ENCODE measurements at regions not wholly inside any gene's neighbourhood (a gene's known extent, or its start where the extent isn't known, plus 50 kb on each side); places are given as distances from the start of the nearest gene placed in this dataset.
"Not testable (repeated sequence)": the region's sequence is repeated elsewhere in the genome, so short reads cannot be mapped to it uniquely, and the experiment has no call there.

DNA sequence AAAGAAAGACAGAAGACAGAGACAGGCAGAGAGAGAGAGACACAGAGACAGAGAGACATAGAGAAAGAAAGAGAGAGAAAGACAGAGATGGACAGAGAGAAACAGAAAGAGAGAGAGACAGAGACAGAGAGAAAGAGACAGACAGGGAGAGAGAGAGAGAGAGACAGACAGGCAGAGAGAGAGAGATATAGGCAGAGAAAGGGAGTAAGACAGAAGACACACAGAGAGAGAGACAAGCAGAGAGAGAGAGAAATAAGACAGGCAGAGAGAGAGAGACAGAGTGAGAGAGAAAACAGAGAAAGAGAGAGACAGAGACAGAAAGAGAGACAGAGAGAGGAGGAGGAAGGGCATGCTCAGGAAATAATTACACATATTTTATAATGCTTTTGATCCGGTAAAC lies 758.3 kb upstream of the DEFB115 start:
- H3K4me3 ChIP-seq, result peak overlapping the region; percentile 9
- no peak for DNase-seq (ENCODE audit: low read depth in 1 of 2, low spot score in 1 of 2)

DNA sequence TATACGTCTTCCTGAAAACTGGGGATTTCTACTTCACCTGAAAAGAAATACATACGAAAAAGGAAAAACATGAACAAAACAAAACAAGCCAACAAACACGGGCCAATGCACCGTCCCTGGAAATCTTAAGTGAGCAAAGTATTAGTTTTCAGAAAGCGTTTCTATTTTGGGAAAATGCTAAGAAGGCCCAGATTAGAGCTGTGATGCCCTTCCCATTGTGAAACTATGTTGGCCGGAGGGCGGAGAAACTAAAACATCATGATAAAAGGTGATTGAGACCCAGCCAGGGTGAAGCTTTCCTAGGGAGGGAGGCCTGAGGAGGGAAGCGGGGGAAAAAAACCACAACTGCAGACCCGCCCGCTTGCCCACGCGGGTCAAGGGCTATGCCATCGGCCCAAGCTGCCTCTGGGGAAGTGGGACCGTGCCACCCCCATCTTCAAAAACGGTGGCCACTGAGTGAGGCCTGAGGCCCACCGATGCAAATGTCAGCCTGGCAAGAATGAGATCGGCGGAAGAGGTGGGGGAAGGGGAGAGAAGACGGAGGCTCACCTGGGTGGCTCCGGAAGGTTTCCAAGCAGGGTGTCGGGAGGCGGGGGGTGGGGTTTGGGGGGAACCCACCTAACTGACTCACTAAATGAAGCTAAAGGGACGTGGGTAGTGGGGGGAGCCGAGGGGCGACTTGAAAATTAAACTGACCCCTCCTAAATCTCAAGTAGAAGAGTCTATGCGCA lies 757.6 kb upstream of the DEFB115 start:
- DNase-seq (ENCODE audit: low read depth in 1 of 2, low spot score in 1 of 2), result peak in 1 of 2 donors; percentile 35

More for the DNA sequence above, 758.3 kb upstream of the DEFB115 start:
- Histone ChIP-seq H3K36me3 (no peaks in the 10 kb centered on the region), H3K27me3 (no peaks in the 10 kb centered on the region), H3K27ac (peak overlapping the region; percentile 80), H3K9me3 (ENCODE audit: low read depth) (no peaks in the 10 kb centered on the region), H3K4me1 (ENCODE audit: low read depth) (peaks cover 10% of the 10 kb centered on the region)
- TF ChIP-seq, protein P1, sequence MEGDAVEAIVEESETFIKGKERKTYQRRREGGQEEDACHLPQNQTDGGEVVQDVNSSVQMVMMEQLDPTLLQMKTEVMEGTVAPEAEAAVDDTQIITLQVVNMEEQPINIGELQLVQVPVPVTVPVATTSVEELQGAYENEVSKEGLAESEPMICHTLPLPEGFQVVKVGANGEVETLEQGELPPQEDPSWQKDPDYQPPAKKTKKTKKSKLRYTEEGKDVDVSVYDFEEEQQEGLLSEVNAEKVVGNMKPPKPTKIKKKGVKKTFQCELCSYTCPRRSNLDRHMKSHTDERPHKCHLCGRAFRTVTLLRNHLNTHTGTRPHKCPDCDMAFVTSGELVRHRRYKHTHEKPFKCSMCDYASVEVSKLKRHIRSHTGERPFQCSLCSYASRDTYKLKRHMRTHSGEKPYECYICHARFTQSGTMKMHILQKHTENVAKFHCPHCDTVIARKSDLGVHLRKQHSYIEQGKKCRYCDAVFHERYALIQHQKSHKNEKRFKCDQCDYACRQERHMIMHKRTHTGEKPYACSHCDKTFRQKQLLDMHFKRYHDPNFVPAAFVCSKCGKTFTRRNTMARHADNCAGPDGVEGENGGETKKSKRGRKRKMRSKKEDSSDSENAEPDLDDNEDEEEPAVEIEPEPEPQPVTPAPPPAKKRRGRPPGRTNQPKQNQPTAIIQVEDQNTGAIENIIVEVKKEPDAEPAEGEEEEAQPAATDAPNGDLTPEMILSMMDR (IDR thresholded peaks at IDR 0.05; ENCODE audit: low read depth, low read length), result no peak

DNA sequence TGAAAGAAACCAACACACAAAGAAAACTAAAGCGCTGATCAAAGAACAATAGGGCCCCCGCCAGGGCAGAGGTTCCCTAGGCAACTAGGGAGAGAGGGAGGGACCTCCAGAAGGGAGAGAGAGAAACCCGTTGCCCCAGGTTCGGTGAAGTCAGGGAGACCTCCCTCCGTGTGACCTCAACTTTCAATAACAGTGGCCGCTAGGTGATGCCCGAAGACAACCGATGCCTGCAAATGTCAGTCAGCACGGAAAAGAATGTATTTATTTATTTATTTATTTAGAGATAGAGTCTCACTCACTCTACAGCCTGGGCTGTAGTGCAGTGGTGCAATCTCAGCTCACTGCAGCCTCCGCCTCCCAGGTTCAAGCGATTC lies 757.0 kb upstream of the DEFB115 start:
- peak overlapping the region; percentile 80 for H3K27ac ChIP-seq
- not testable (repeated sequence) for H3K27me3 ChIP-seq; H3K36me3 ChIP-seq; H3K9me3 ChIP-seq (ENCODE audit: low read depth)
- TF ChIP-seq, protein P1 (IDR thresholded peaks at IDR 0.05; ENCODE audit: low read depth, low read length), result peak; percentile 9
- peak overlapping the region; percentile 9 for H3K4me3 ChIP-seq
- peak; percentile 37 to 86 for DNase-seq (ENCODE audit: low read depth in 1 of 2, low spot score in 1 of 2)
- H3K4me1 ChIP-seq (ENCODE audit: low read depth), result peaks cover 10% of the 10 kb centered on the region

More for the DNA sequence above, 757.6 kb upstream of the DEFB115 start:
- peaks cover 10% of the 10 kb centered on the region for H3K4me1 ChIP-seq (ENCODE audit: low read depth)
- peak overlapping the region; percentile 9 for H3K4me3 ChIP-seq
- not testable (repeated sequence) for H3K27me3 ChIP-seq; H3K36me3 ChIP-seq; H3K9me3 ChIP-seq (ENCODE audit: low read depth)
- H3K27ac ChIP-seq, result peak overlapping the region; percentile 80

DNA sequence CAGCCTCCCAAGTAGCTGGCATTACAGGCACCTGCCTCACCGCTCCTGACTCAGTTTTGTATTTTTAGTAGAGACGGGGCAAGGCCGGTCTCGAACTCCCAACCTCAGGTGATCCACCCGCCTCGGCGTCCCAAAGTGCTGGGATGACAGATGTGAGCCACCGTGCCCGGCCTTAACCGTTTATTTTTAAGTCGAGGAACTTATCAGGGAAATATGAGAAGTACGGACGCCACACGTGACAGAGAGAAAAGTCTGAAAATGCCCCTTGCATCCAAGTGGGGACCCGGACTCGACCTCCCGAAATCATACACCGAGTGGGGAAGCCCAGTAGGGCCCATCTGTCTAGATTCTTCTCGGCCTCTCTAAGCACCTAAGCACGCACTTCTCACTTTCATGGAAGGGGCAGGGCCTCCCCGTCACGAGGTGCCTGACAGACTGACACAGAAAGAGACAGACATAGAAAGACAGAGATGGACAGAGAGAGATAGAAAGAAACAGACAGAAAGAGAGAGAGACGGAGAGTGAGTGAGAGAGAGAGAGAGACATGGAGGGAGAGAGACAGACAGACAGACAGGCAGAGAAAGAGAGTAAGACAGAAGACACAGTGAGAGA lies 756.5 kb upstream of the DEFB115 start:
- peaks cover 10% of the 10 kb centered on the region for H3K4me1 ChIP-seq (ENCODE audit: low read depth)
- no peak overlapping the region for H3K4me3 ChIP-seq
- DNase-seq (ENCODE audit: low read depth in 1 of 2, low spot score in 1 of 2), result no peak
- H3K27me3 ChIP-seq, result no peaks in the 10 kb centered on the region
- TF ChIP-seq, protein P1 (IDR thresholded peaks at IDR 0.05; ENCODE audit: low read depth, low read length), result no peak
- H3K9me3 ChIP-seq (ENCODE audit: low read depth), result no peaks in the 10 kb centered on the region
- no peak overlapping the region for H3K27ac ChIP-seq
- no peaks in the 10 kb centered on the region for H3K36me3 ChIP-seq

DNA sequence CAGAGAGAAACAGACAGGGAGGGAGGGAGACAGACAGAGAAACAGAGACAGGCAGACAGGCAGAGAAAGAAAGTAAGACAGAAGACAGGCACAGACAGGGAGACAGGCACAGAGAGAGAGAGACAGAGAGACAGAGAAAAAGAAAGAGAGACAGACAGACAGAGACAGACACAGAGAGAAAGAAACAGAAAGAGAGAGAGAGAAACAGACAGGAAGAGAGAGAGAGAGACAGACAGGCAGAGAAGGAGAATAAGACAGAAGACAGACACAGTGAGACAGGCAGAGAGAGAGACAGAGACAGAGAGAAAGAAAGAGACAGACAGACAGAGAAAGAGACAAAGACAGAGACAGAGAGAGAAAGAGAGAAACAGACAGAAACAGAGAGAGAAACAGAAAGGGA lies 754.8 kb upstream of the DEFB115 start:
- H3K27ac ChIP-seq, result no peak overlapping the region
- no peaks in the 10 kb centered on the region for H3K9me3 ChIP-seq (ENCODE audit: low read depth)
- no peak overlapping the region for H3K4me3 ChIP-seq
- H3K4me1 ChIP-seq (ENCODE audit: low read depth), result peaks cover 10% of the 10 kb centered on the region
- H3K27me3 ChIP-seq, result no peaks in the 10 kb centered on the region
- H3K36me3 ChIP-seq, result no peaks in the 10 kb centered on the region
- no peak for DNase-seq (ENCODE audit: low read depth in 1 of 2, low spot score in 1 of 2)
- TF ChIP-seq, protein P1 (IDR thresholded peaks at IDR 0.05; ENCODE audit: low read depth, low read length), result no peak

DNA sequence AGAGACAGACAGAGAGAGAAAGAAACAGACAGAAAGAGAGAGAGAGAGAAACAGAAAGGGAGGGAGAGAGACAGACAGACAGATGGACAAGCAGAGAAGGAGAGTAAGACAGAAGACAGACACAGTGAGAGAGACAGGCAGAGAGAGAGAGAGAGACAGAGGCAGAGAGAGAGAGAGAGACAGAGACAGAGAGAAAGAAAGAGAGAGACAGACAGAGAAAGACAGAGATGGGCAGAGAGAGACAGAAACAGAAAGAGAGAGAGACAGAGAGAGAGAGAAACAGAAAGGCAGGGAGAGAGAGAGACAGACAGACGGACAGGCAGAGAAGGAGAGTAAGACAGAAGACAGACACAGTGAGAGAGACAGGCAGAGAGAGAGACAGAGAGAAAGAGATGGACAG lies 754.3 kb upstream of the DEFB115 start:
- H3K27me3 ChIP-seq; H3K4me3 ChIP-seq; DNase-seq (ENCODE audit: low read depth in 1 of 2, low spot score in 1 of 2); H3K27ac ChIP-seq; H3K9me3 ChIP-seq (ENCODE audit: low read depth); H3K36me3 ChIP-seq: not testable (repeated sequence)
- peaks cover 10% of the 10 kb centered on the region for H3K4me1 ChIP-seq (ENCODE audit: low read depth)

All from cardiac muscle cell (in vitro differentiated cells and primary cell).